Right renal cortex interstitium (tissue), 3 donors: ENCODE measurements at regions not wholly inside any gene's neighbourhood (a gene's known extent, or its start where the extent isn't known, plus 50 kb on each side); places are given as distances from the start of the nearest gene placed in this dataset.
"Not testable (repeated sequence)": the region's sequence is repeated elsewhere in the genome, so short reads cannot be mapped to it uniquely, and the experiment has no call there.

Experiments used
- DNase-seq, 3 donors: peaks; one replicate each; pipeline ENCODE4 v3.0.0-alpha.2; 2013; ENCODE audit warnings: low read depth in 3 of 3, low spot score in 2 of 3

DNA sequence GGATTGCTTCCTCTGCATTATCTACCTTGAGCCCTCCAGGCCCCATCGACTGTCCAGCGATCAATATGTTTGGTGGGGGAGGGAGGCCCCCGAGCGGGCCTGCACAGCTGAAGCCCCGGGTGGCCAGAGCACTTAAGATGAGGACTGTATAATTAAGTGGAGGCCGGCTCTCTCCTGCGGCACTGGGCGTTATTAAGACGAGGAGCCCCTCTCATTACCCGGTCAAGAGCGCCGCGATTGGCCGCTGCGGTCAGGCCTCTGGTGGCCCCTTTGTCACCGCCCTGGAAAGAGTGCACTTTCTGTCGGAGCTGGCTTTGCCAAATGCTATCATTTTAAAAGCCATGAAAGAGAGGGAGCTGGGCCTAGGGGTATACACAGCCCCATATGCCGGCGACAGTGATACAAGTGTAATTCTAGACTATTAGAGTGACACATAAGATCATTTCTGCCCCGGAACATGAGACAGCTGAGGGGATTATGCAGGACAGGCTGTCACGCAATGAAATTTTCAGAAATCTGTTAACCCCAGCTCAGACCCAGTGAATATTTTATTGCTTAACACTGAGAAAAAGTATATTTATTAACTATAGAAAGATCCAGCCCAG, 106.3 kb upstream of the IRX1 start:
- no peak for DNase-seq

DNA sequence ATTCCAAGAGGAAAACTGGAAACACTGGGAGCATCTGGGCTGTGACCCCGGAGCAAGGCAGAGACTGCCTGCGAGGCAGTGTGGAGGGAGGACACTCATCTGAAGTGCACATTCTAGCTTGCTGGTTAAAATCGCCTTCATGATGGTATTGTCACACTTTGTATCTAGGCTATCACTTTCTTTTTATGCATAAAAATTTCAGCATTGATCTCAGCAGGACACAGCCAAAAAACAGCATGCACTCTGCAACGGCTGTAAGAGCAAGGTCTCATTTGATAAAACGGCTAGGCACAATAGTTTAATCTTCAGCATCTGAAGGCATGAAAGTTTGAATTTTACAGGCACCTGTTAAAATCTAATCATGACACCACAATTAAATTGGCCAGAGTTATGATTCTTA, 110.8 kb upstream of the IRX1 start:
- DNase-seq = no peak

DNA sequence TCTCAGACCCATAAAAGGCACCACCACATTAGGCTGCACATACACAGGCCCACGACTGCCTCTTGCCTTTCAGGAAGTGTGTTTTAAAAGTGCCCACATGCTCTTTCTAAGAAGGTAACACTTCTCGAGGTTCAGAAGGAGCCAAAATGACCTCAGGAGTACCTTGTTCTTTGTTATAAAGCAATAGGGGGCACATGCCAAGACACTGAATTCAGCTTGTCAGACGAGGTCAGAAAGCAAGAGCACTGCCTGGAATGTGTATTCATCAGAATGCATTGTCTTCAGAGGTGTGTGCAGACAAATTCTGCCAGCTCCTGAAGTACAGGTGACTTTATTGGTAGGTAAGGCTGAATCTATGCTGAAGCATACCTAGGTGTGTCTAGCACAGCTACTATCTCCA, 114.5 kb upstream of the IRX1 start:
- DNase-seq = no peak

DNA sequence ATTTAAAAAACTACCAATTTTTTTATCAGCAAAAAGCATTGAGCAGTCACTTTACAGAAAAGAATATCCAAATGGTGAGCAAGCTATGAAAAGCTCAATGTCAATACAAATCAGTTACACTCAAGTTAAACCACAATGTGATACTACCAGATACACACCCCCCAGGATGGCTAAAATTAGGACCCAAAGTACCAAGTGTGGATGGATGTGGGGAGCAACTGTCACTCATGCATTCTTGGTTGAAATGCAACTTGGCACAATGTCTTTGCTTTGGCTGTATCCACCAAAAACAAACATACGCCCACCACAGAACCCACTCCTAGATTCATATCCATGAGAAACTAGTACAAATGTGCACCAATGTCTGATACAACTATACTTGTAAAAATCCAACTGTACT, 120.0 kb upstream of the IRX1 start:
- DNase-seq = no peak

DNA sequence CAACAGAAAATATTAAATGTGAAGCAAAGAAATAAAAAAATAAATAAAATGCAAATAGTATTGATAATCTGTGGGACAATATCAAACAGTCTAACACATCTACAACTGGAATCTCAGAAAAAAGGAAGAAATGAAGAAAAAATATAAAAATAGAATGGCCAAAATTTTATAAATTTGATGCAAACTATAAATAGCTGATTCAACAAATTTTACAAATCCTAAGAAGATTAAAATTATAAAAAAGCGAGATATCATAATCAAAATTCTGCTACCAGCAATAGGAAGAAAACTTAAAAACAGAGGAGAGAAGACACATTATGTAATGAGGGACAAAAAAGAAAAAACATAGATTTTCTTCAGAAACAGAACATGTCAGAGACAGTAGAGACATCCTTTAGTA, 129.2 kb upstream of the IRX1 start:
- no peak for DNase-seq

DNA sequence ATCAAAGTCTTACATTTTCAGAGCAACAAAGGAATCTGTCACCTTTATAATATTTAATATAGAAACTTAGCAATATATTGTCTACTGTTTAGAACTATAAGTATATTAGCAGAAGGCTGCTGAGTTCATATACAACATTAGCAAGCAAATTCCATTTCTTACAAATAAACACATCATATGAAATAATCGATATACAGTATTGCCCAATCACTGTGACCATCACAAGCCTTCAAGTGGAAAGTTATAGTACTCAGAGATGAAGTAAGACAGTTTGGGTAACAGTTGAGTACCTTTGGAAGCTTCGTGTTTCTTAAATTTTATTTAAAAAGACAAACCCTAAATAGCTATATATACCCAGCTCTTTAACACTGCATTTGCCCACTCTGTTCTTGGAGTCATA, 135.2 kb upstream of the IRX1 start:
- DNase-seq = no peak

DNA sequence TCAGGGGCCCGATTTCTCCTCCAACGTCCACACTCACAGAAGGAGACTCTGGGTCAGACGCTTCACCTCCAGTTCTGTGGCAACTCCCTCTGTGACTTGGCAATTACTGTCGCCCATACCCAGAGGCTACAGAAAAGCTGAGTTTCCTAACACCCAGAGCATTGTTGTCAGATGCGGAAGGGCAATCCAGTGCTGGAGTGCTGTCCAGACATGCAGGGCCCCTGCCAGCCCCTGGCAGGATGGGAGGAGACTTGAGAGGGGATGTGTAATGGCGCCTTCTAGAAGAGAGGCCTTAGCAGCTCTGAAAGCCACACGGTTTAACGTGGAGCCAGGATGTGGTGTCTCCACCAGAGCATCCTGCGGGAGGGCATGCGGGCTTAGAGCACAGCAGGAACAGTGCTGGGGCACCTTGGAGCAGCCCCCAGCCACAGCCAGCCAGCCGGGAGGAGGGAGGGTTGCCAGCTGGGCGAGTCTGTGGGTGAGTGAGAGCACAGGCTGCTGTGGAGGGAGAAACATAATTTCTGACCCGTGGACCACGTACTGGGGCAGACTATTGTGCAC, 139.4 kb upstream of the IRX1 start:
- DNase-seq = no peak

DNA sequence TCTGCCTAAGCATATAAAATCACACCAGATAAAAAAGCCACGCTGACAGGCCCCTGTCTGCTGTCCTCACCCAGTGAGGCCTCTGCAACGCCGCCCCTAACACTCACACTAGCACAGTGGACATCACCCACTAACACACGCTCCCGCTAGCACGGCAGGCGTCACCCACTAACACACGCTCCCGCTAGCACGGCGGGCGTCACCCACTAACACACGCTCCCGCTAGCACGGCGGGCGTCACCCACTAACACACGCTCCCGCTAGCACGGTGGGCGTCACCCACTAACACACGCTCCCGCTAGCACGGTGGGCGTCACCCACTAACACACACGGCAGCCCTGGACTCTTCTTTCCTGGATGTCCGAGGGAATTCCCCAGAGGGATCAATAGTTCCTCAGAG, 141.6 kb upstream of the IRX1 start:
- DNase-seq = not testable (repeated sequence)

DNA sequence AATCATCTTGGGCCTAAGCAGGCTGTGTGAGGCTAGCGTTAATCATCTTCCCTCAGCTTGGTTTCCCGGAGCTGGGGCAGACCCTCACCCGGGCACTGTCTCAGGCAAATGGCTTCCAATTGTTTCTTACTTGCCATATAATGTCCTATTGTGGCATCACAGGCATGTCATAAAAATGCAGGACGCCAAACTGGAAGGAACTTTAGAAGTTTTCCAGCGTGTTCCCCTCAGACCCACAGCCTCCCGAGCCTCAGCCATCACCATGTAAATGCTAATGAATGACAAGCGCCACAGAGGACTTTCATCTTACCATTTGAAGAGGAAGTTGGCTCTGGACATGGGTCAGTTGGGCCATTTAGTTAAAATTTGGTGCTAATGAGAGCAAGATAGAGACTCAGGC, 143.0 kb upstream of the IRX1 start:
- DNase-seq = no peak

DNA sequence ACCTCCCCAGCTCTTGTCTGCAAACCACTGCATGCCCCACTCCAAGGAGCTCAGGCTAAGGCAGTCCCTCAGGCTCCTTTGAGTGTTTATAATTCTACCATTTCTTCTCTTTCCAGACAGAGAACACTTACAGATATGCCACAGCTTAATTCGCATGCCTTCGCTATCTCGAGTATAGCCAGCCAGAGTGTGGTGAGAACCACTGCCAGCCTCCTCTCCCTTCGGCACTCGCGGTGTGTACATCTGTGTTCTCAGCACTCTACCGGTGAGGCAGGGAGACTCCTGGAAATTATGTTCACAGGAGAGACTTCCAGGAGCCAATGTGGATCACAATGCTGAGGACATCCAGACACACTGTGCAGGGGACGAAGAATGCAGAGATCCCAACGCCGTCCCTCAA, 143.7 kb upstream of the IRX1 start:
- no peak for DNase-seq

DNA sequence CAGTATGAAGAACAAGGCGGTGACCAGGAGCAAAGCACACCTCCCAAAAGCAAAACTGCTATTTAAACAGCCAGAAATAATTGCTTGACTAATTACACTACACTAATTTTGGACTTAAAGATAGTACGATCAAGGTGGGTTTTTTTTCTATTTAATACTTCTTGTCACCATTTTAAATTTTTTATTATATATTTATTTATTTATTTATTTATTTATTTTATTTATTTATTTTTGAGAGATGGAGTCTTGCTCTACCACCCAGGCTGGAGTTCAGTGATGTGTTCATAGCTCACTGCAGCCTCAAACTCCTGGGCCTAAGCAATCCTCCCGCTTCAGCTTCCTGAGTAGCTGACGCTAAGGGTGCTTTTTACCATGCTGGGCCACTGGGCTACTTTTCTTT, 146.2 kb upstream of the IRX1 start:
- DNase-seq = no peak

DNA sequence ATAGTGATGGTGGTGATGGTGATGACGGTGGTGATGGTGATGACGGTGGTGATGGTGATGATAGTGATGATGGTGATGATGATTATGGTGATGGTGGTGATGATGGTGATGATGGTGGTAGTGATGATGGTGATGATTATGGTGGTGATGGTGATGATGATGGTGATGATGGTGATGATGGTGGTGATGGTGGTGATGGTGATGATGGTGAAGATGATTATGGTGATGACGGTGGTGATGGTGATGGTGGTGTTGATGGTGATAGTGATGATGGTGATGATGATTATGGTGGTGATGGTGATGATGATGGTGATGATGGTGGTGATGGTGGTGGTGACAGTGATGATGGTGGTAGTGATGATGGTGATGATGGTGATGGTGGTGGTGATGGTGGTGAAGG, 149.2 kb upstream of the IRX1 start:
- no peak for DNase-seq

DNA sequence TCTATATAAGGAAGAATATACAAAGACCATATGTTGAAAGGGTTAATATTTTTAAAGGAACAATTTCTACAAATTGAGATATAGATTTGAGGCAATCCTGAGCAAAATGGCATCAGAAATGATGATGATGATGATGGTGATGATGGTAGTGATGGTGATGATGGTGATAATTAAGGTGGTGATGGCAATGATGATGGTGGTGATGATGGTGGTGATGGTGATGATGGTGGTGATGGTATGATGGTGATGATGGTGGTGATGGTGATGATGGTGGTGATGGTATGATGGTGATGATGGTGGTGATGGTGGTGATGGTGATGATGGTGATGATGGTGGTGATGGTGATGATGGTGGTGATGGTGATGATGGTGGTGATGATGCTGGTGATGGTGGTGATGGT, 150.1 kb upstream of the IRX1 start:
- not testable (repeated sequence) for DNase-seq

DNA sequence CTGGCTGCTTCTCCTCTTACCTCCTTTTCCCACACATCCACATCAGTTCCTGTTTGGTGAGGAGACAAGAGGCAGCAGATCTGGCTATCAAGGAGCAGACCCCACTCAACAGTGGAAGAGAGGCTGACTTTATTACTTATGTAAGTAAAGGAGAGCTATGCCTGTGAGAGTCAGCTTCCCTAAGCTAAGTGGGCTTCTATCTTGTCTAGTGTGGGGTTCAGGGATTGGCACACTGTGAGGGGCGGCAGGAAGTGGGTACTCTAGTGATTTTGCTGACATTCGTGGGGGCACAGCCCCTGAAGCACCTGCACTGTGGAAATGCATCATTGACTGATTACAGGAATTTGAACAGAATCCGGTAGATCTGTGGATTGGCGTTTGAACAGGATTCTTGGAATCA, 163.5 kb upstream of the IRX1 start:
- DNase-seq = no peak

DNA sequence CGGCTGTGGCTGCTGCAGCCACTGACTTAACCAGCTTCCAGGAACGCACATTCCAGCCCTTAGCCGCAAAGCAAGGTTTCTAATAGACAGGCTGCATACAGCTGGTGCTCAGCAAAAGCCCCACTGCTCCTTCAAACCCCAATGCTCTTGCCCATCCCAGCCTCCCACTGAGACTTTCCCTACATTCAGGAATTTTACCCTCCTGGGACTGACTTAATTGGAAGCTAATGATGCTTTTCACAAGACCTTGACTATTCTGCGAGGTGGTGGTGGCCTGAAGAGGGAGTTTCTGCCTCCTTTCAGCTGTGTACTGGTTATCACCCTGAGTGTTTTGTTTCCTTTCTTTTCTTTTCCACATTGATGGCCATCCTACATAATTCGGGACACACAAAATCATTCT, 164.9 kb upstream of the IRX1 start:
- DNase-seq = no peak

DNA sequence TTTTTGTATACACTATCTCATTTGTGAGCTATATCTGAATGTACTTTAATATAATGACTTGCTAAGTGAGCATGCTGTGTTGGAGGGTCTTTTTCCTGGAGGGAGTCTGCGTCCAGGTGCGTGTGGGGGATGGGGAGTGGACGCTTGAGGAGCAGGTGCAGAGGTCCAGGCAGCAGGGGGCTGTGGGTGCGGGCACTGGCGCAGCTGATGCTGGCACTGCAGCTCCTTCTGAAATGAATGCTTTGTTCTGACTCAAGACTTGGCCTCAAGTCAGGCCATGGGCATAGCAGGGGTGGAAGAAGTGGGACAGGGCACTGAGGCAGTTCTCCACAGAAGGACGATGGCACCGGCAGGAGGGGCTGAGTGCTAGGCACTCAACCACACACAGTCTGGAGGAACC, 165.7 kb upstream of the IRX1 start:
- DNase-seq = no peak

DNA sequence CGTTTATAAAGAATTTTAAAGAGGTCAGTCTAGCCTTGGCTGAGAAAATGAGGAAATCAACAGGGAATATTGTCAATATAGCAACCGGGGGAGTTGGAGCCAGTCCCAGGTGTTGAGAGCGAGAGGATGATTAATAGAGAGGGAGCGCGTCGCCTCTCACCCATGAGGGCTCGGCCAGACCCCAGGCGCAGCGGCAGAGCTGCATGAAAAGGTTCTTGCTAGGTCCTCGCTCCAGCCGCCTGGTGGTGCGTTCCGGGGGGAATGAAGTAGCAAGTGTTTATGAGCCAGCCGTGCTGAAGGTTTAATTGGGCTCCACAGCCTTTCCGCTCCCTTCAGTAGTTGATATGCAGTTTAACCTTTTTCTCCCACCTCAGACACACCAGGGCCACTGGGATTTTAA, 167.3 kb upstream of the IRX1 start:
- peak in 2 of 3 donors; percentile 27 to 30 for DNase-seq

DNA sequence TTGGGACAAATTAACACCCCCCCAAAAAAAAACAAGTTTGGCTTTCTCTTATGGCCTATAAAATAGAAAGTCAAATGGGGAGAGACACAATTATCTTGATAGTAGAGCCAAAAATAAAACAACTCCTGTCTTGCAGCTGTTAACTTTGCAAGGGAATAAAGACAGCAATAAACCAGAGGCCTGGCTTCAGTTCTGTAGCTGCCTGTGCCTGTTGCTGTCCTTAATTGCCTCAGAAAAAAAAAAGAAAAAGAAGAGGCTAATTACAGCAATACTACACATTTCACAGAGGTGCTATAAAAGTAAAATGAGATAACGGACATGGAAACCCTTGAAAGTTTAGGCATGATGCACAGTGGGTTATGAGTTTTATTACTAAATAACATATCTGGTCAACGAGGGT, 170.7 kb upstream of the IRX1 start:
- no peak for DNase-seq

DNA sequence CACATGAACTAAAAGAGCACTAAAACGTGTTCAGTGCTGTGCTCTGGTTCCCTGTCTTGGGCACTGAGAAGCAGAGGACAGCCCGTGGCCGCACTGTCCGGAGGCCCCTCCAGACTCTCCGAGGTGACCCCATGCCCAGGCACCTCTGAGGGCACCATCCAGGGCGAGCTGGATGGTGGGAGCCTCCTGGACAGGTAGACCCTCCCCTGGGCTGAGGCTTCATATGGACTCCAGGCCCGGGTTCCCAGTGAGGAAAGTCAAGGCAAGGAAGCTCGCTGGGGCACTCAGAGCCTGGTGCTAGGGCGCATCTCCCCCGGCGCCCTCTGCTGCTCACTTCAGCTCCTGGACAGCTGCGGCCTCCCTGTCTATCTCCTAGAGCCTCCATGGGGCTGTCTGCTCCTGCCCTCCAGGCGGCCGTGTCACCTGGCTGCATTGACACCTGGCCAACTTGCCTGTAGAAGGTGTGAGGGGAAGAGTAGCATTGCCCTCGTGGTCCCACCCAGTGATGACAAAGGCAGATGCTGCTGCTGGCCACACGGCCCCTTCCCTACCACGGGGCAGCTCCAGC, 178.2 kb upstream of the IRX1 start:
- DNase-seq = no peak

DNA sequence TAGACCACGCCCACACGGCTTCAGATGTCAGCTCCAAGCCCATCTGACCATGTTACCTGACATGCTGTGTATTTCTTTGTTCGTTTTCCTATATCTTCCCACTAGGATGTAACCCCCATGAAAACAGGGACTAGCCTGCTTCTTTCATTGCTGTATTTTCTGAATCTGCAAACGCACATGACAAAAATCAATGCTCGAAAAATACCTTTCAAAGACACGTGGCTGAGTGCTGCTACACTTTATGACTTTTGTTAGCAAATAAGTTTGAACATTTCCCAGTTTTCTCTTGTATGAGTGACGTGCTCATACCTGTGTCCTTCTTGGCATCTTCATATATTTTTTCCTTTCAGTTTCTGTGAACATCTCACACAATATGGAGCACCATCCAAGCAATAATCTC, 181.3 kb upstream of the IRX1 start:
- no peak for DNase-seq

DNA sequence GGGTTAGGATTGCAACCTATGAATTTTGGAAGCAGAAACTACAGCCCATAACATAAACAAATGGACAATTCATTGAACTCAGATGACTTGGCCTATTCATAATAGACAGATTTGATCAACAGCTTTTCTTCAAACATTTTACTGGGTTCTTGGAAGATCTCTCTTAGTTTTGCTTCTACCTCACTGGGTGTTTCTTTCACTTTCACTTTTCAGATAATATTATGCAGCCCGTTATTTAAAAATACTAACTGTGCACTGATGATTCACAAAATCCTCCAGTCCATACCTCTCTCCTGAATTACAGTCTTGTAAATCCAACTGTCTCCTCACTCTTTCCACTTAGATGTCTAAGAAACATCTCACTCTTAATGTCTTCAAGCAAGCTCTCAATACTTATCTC, 183.5 kb upstream of the IRX1 start:
- no peak for DNase-seq

DNA sequence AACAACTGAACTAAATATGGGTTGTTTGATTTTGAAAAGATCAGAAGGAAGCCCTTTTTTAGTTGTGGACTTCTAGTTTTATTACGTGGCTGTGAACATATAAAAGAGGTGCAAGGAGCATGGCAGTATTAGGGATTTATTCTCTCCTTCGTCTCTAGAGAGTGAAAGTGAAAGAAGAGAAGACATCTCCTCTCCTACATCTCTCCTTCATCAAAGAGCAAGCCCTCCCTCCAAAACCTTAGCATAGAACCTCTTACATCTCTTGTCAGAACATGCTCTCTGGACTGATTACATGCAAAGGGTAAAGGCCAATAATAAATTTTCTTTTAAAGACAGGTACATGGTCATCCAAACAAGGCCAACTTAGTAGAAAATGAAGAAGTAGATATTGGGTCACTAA, 184.3 kb upstream of the IRX1 start:
- DNase-seq = no peak

DNA sequence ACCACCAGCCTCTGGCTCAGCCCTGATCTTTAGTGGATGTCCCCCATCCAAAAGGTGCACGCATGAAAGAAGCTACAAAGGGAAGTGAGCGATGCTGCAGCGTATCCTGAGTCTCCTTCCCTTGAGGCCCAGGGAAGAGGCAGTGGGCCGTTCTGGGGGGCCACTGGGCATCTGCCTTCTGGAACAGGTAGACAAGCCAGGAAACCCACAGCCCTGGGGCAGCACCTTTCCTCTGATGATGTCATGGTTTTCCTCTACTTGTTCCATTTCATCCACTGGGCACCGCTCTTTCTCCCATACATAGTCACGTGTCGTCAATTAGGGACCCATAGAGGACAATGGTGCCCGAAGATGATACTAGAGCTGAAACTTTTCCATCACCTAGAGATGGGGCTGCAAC, 194.0 kb upstream of the IRX1 start:
- DNase-seq = no peak
